Thymus (tissue), 11 donors: ENCODE measurements at regions not wholly inside any gene's neighbourhood (a gene's known extent, or its start where the extent isn't known, plus 50 kb on each side); places are given as distances from the start of the nearest gene placed in this dataset.
"Not testable (repeated sequence)": the region's sequence is repeated elsewhere in the genome, so short reads cannot be mapped to it uniquely, and the experiment has no call there.

Source experiments
- DNase-seq, 9 donors: peaks; one replicate each; pipeline ENCODE4 v3.0.0-alpha.2; 2013; ENCODE audit warnings: low spot score in 9 of 9, low read depth in 6 of 9, missing footprints in 1 of 9
- H3K27ac ChIP-seq, 2 donors: one replicate each; pipeline ENCODE4 v1.5.1; 2013; ENCODE audit warnings: control low read depth in 1 of 2, low read depth in 1 of 2, low read length in 1 of 2, mild to moderate bottlenecking in 1 of 2, moderate library complexity in 1 of 2
- H3K27me3 ChIP-seq, 2 donors: one replicate each; pipeline ENCODE4 v1.5.1; 2013; ENCODE audit warnings: low read length in 1 of 2; ENCODE audit not compliant: control insufficient read depth in 2 of 2, insufficient read depth in 1 of 2
- H3K36me3 ChIP-seq, 2 donors: one replicate each; pipeline ENCODE4 v1.5.1; 2013; ENCODE audit warnings: low read length in 1 of 2, mild to moderate bottlenecking in 1 of 2, moderate library complexity in 1 of 2; ENCODE audit not compliant: control insufficient read depth in 2 of 2, insufficient read depth in 2 of 2
- H3K4me1 ChIP-seq, 2 donors: one replicate each; pipeline ENCODE4 v1.5.1; 2013; ENCODE audit warnings: low read length in 2 of 2; ENCODE audit not compliant: control insufficient read depth in 2 of 2, insufficient read depth in 2 of 2
- H3K4me3 ChIP-seq, 2 donors: one replicate each; pipeline ENCODE4 v1.5.1; 2013; ENCODE audit warnings: low read length in 2 of 2, control low read depth in 1 of 2, mild to moderate bottlenecking in 1 of 2
- H3K9me3 ChIP-seq, 2 donors: one replicate each; pipeline ENCODE4 v1.5.1; 2013; ENCODE audit warnings: low read length in 1 of 2, mild to moderate bottlenecking in 1 of 2; ENCODE audit not compliant: control insufficient read depth in 2 of 2, insufficient read depth in 1 of 2
- WGBS: extraction: QIAGEN DNeasy Blood & Tissue Kit; methylation state at CpG from one replicate; pipeline ENCODE4 v1.1.7; 2013; 5-methylcytosine and 5-hydroxymethylcytosine counted together
- donor health status: healthy.

- Histone ChIP-seq H3K4me3 (no peak overlapping the region), H3K27me3 (no peaks in the 10 kb centered on the region), H3K36me3 (no peaks in the 10 kb centered on the region), H3K4me1 (no peaks in the 10 kb centered on the region), H3K27ac (no peak overlapping the region), H3K9me3 (no peaks in the 10 kb centered on the region)
- no peak for DNase-seq
- WGBS = 90% methylated on average over 1 of the region's 1 CpG
Measured at GRCh38 chr4:115505326-115505725, 391.9 kb upstream of the NDST4 start.

GRCh38 chr4:115501656-115502055 is 388.2 kb upstream of the NDST4 start:
- Histone ChIP-seq H3K4me3 (no peak overlapping the region), H3K4me1 (no peaks in the 10 kb centered on the region), H3K9me3 (no peaks in the 10 kb centered on the region), H3K36me3 (no peaks in the 10 kb centered on the region), H3K27ac (no peak overlapping the region), H3K27me3 (no peaks in the 10 kb centered on the region)
- WGBS = 93% methylated on average over 2 of the region's 2 CpGs
- no peak for DNase-seq

GRCh38 chr4:115493770-115494169 is 380.4 kb upstream of the NDST4 start:
- H3K27ac ChIP-seq, H3K4me1 ChIP-seq, H3K9me3 ChIP-seq, H3K4me3 ChIP-seq, DNase-seq, H3K36me3 ChIP-seq, H3K27me3 ChIP-seq: not testable (repeated sequence)
- 98% methylated on average over 10 of the region's 10 CpGs for WGBS

GRCh38 chr4:115491686-115492085 is 378.3 kb upstream of the NDST4 start:
- H3K27me3 ChIP-seq = no peaks in the 10 kb centered on the region
- H3K27ac ChIP-seq = no peak overlapping the region
- no peak for DNase-seq
- no peaks in the 10 kb centered on the region for H3K4me1 ChIP-seq
- H3K9me3 ChIP-seq = no peaks in the 10 kb centered on the region
- H3K36me3 ChIP-seq = no peaks in the 10 kb centered on the region
- H3K4me3 ChIP-seq = no peak overlapping the region
- 79% methylated on average over 1 of the region's 1 CpG for whole genome bisulfite sequencing

- no peak for DNase-seq
- Histone ChIP-seq H3K4me1 (no peaks in the 10 kb centered on the region), H3K27me3 (no peaks in the 10 kb centered on the region), H3K27ac (no peak overlapping the region), H3K9me3 (no peaks in the 10 kb centered on the region), H3K4me3 (no peak overlapping the region), H3K36me3 (no peaks in the 10 kb centered on the region)
- WGBS = 87% methylated on average over 2 of the region's 2 CpGs
Measured at GRCh38 chr4:115489279-115489678, 375.9 kb upstream of the NDST4 start.

- H3K27ac ChIP-seq = no peak overlapping the region
- 91% methylated on average over 2 of the region's 2 CpGs for WGBS
Measured at GRCh38 chr4:115485402-115485801, 372.0 kb upstream of the NDST4 start.

GRCh38 chr4:115484479-115484878 is 371.1 kb upstream of the NDST4 start:
- H3K4me3 ChIP-seq = no peak overlapping the region
- no peaks in the 10 kb centered on the region for H3K27me3 ChIP-seq
- DNase-seq = no peak
- no peaks in the 10 kb centered on the region for H3K4me1 ChIP-seq
- H3K27ac ChIP-seq = no peak overlapping the region
- 85% methylated on average over 4 of the region's 4 CpGs for WGBS
- H3K9me3 ChIP-seq = no peaks in the 10 kb centered on the region
- no peaks in the 10 kb centered on the region for H3K36me3 ChIP-seq

More at GRCh38 chr4:115485402-115485801, 372.0 kb upstream of the NDST4 start:
- no peak overlapping the region for H3K4me3 ChIP-seq
- H3K9me3 ChIP-seq = no peaks in the 10 kb centered on the region
- no peaks in the 10 kb centered on the region for H3K27me3 ChIP-seq
- no peaks in the 10 kb centered on the region for H3K36me3 ChIP-seq
- H3K4me1 ChIP-seq = no peaks in the 10 kb centered on the region
- no peak for DNase-seq

- no peak overlapping the region for H3K4me3 ChIP-seq
- H3K27ac ChIP-seq = no peak overlapping the region
- 91% methylated on average over 1 of the region's 1 CpG for WGBS
- no peak for DNase-seq
- H3K9me3 ChIP-seq = no peaks in the 10 kb centered on the region
- H3K27me3 ChIP-seq = no peaks in the 10 kb centered on the region
- H3K36me3 ChIP-seq = no peaks in the 10 kb centered on the region
- H3K4me1 ChIP-seq = no peaks in the 10 kb centered on the region
Measured at GRCh38 chr4:115470763-115471162, 357.3 kb upstream of the NDST4 start.

GRCh38 chr4:115459301-115459700 is 345.9 kb upstream of the NDST4 start:
- WGBS = 94% methylated on average over 4 of the region's 4 CpGs
- not testable (repeated sequence) for H3K27me3 ChIP-seq, H3K27ac ChIP-seq, H3K9me3 ChIP-seq, H3K4me1 ChIP-seq, H3K4me3 ChIP-seq, DNase-seq, H3K36me3 ChIP-seq

GRCh38 chr4:115456231-115456630 is 342.8 kb upstream of the NDST4 start:
- no peaks in the 10 kb centered on the region for H3K9me3 ChIP-seq
- H3K36me3 ChIP-seq = no peaks in the 10 kb centered on the region
- H3K4me3 ChIP-seq = no peak overlapping the region
- 96% methylated on average over 1 of the region's 1 CpG for WGBS
- H3K27me3 ChIP-seq = no peaks in the 10 kb centered on the region
- H3K4me1 ChIP-seq = no peaks in the 10 kb centered on the region
- no peak for DNase-seq
- H3K27ac ChIP-seq = no peak overlapping the region
